ENCODE measurements at regions not wholly inside any gene's neighbourhood (a gene's known extent, or its start where the extent isn't known, plus 50 kb on each side); places are given as distances from the start of the nearest gene placed in this dataset.

GRCh38 chr4:55742655-55743202 is 76.9 kb upstream of the EXOC1L start:
- peak in 1 of 2 experiments; percentile 20; a peak in 1 of 4 replicates for TF ChIP-seq EP300 (IDR thresholded peaks at IDR 0.05; ENCODE audit: borderline replicate concordance in 1 of 2, low read depth in 1 of 2, low read length in 1 of 2)
- TF ChIP-seq RAD21 (IDR thresholded peaks at IDR 0.05; ENCODE audit: low read length), result no peak

All from SK-N-SH (cell line).